ENCODE measurements at regions not wholly inside any gene's neighbourhood (a gene's known extent, or its start where the extent isn't known, plus 50 kb on each side); places are given as distances from the start of the nearest gene placed in this dataset.

DNA sequence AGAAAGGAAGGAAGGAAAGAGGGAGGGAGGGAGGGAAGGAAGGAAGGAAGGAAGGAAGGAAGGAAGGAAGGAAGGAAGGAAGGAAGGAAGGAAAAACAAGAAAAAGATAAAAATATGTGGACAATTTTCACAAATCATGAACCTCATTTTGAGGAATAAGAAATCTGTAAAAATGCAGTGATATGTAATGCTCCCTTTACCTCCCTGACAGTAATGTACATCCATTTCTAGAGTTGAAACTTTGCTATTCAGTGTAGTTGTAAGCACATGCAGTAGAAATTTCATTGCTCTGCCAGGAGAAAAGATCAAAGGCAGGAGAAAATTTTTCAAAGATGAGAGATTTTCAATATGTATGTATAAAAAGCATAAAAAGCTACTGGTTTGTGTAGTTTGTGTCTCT lies 189.5 kb upstream of the MYO3A start:
- no peak for TF ChIP-seq CTCF (IDR thresholded peaks at IDR 0.05)
- no peak for TF ChIP-seq POLR2A (IDR thresholded peaks at IDR 0.05)
- TF ChIP-seq POLR2AphosphoS5 (IDR thresholded peaks at IDR 0.05): no peak
- TF ChIP-seq EP300 (IDR thresholded peaks at IDR 0.05): no peak
